Endothelial cell of umbilical vein (primary cell): ENCODE measurements at regions not wholly inside any gene's neighbourhood (a gene's known extent, or its start where the extent isn't known, plus 50 kb on each side); places are given as distances from the start of the nearest gene placed in this dataset.

Source experiments
- BruUV-seq: library from RNA; stranded (reverse); fragments of 400-500 nt; replicated peaks from 2 replicates; lab custom pipeline; 2021; lab: Mats Ljungman, UMichigan
- CTCF ChIA-PET: fragments of 300-600, 350-600 bp; sonication (Branson Sonifier 250); formaldehyde crosslinking; loops from one replicate; lab custom pipeline; 2021; ENCODE audit warnings: antibody characterized with exemption, inconsistent platforms; lab: Charles Lee
- POLR2A ChIA-PET: fragments of 300-600, 350-600 bp; sonication (Branson Sonifier 250); formaldehyde crosslinking; loops from one replicate; lab custom pipeline; 2021; ENCODE audit warnings: antibody characterized with exemption, inconsistent platforms; lab: Charles Lee
- DNase-seq: peaks from one replicate; pipeline ENCODE4 v3.0.0-alpha.2; 2011; ENCODE audit warnings: low read depth, low spot score
- FAIRE-seq: peaks from 2 replicates; lab custom pipeline; 2011; peaks lifted over from hg19 to GRCh38; lab: Jason Lieb, UNC
- H2AFZ ChIP-seq: 2 replicates; pipeline ENCODE4 v1.6.0; 2012; ENCODE audit warnings: low read depth, low read length, control low read depth, inconsistent platforms
- H3K27ac ChIP-seq: 2 replicates; pipeline ENCODE4 v1.5.1; 2011; ENCODE audit warnings: low read depth, mild to moderate bottlenecking, control low read depth, low read length, moderate library complexity; ENCODE audit not compliant: insufficient read depth
- H3K27me3 ChIP-seq, 2 experiments: 2 replicates each; pipeline versions ENCODE4 v1.6.0 to v1.6.1; 2011; ENCODE audit warnings: low read length in 2 of 2, mixed read lengths in 1 of 2; ENCODE audit not compliant: control insufficient read depth in 2 of 2, insufficient read depth in 2 of 2
- H3K36me3 ChIP-seq, 2 experiments: 2 replicates in 1 of 2; 3 replicates in 1 of 2; pipeline ENCODE4 v1.5.1; 2011; ENCODE audit warnings: low read length in 2 of 2, mild to moderate bottlenecking in 1 of 2, moderate library complexity in 1 of 2; ENCODE audit not compliant: control insufficient read depth in 2 of 2, insufficient read depth in 2 of 2; ENCODE audit errors: extremely low read depth in 1 of 2
- H3K4me1 ChIP-seq: 3 replicates; pipeline ENCODE4 v1.5.1; 2011; ENCODE audit warnings: mild to moderate bottlenecking, low read length; ENCODE audit not compliant: control insufficient read depth, insufficient read depth; ENCODE audit errors: extremely low read depth
- H3K4me2 ChIP-seq: 2 replicates; pipeline ENCODE4 v1.6.1; 2011; ENCODE audit warnings: low read length, control low read depth, mixed read lengths; ENCODE audit not compliant: insufficient read depth
- H3K4me3 ChIP-seq, 3 experiments: fragments of 200-600 bp in 1 of 3; sonication (generic), shearing (Covaris generic) in 1 of 3; replicated peaks in 1 of 3; 2 replicates each; pipeline ENCODE4 v1.5.1; 2011 to 2016; ENCODE audit warnings: control low read depth in 3 of 3, low read length in 3 of 3, mild to moderate bottlenecking in 2 of 3, inconsistent platforms in 1 of 3, low read depth in 1 of 3, moderate library complexity in 1 of 3; ENCODE audit not compliant: insufficient read depth in 1 of 3
- H3K79me2 ChIP-seq: 2 replicates; pipeline ENCODE4 v1.6.0; 2012; ENCODE audit warnings: low read length, inconsistent platforms; ENCODE audit not compliant: control insufficient read depth, insufficient read depth
- H3K9ac ChIP-seq: replicated peaks from 2 replicates; pipeline ENCODE3; 2011; ENCODE audit warnings: low read length, control low read depth; ENCODE audit not compliant: insufficient read depth; ENCODE audit errors: extremely low read depth
- H3K9me1 ChIP-seq: replicated peaks from 3 replicates; pipeline ENCODE4 v1.6.0; 2011; ENCODE audit warnings: mild to moderate bottlenecking, low read length; ENCODE audit not compliant: control insufficient read depth, insufficient read depth; ENCODE audit errors: extremely low read depth
- H3K9me3 ChIP-seq: replicated peaks from 2 replicates; pipeline ENCODE4 v1.5.1; 2012; ENCODE audit warnings: low read length, inconsistent platforms; ENCODE audit not compliant: control insufficient read depth, insufficient read depth
- H4K20me1 ChIP-seq: replicated peaks from 2 replicates; pipeline ENCODE3; 2011; ENCODE audit warnings: mild to moderate bottlenecking, low read length; ENCODE audit not compliant: control insufficient read depth, insufficient read depth; ENCODE audit errors: extremely low read depth
- EZH2 ChIP-seq: IDR thresholded peaks from 2 replicates; pipeline ENCODE4 v1.6.1; 2012; ENCODE audit warnings: borderline replicate concordance, low read depth, mild to moderate bottlenecking, moderate library complexity, low read length, inconsistent platforms; ENCODE audit not compliant: severe bottlenecking
- GATA2 ChIP-seq: IDR thresholded peaks from 2 replicates; pipeline ENCODE4 v1.7.0; 2011; ENCODE audit warnings: low read depth, mild to moderate bottlenecking, moderate library complexity, mixed read lengths, low read length; ENCODE audit not compliant: insufficient read length, insufficient read depth
- POLR2A ChIP-seq: IDR thresholded peaks from 2 replicates; pipeline ENCODE4 v1.6.1; 2012; ENCODE audit warnings: low read depth, mild to moderate bottlenecking, control low read depth, low read length
- dilution Hi-C: fragments of 300-500 bp; cut with MboI; formaldehyde crosslinking; loops from one replicate; pipeline ENCODE4 v1.15.0; 2019; ENCODE audit warnings: low sequenced_read_pairs; ENCODE audit not compliant: extremely low pct_ligation_motif_present
- intact Hi-C: fragments of 100-400 bp; cut with micrococcal nuclease; formaldehyde crosslinking; loops from one replicate; pipeline ENCODE4 v1.10.0; 2022
- TF ChIP-seq, protein P1 (sequence below), 2 donors: IDR thresholded peaks; 1 replicate in 1 of 2; 2 replicates in 1 of 2; pipeline ENCODE4 v1.5.1; 2011; ENCODE audit warnings: low read length in 2 of 2, mild to moderate bottlenecking in 2 of 2, moderate library complexity in 2 of 2, control low read depth in 1 of 2, inconsistent platforms in 1 of 2, low read depth in 1 of 2; ENCODE audit not compliant: insufficient read depth in 1 of 2; ENCODE audit errors: extremely low read depth in 1 of 2
- TF ChIP-seq, protein P2 (sequence below): IDR thresholded peaks from 2 replicates; pipeline ENCODE4 v1.6.1; 2011; ENCODE audit not compliant: insufficient read depth, insufficient read length

DNA sequence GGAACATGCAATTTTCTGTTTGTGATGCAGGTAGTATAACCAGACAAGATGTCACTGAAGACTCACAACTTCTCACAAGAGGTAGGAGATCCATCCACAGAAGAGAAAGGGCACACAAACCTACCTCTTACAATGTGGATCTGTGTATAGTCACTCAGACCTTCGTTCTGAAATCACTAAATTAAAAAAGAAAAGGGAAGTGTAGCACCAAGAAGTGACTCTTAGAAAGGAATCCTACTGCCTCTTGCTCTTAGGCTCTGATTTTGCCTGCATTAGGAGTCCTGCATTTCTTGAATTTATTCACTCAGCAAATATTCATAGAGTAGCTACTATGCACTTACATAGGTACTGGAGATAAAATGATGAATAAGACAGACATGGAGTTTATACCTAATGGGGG is 347.6 kb downstream of the BMP4 start:
- DNase-seq (no peak), FAIRE-seq (no peak)
- Histone ChIP-seq H3K27ac (no peak overlapping the region), H3K4me3 (no peak overlapping the region), H3K9ac (no peak overlapping the region), H4K20me1 (no peaks in the 10 kb centered on the region), H2AFZ (no peak overlapping the region), H3K4me1 (no peaks in the 10 kb centered on the region), H3K27me3 (peaks cover 1 to 2% of the 10 kb centered on the region in 2 experiments), H3K9me3 (no peaks in the 10 kb centered on the region), H3K79me2 (no peaks in the 10 kb centered on the region), H3K36me3 (no peaks in the 10 kb centered on the region), H3K4me2 (no peak overlapping the region), H3K9me1 (no peaks in the 10 kb centered on the region)
- ChIA-PET POLR2A (interaction anchor here (0.8 kb wide), 1 partner anchor 27 kb away, joined by 3 read pairs; no protein-coding TSS in a partner anchor), CTCF (interaction anchor here (1.1 to 1.4 kb wide), 2 partner anchors 11 to 313 kb away, joined by 3 to 4 read pairs; no protein-coding TSS in a partner anchor)
- intact Hi-C loops (no loop called here), dilution Hi-C loops (no loop called here)
- BruUV-seq: no TSS peak
- no peak for TF ChIP-seq EZH2
- no peak for TF ChIP-seq GATA2
- TF ChIP-seq POLR2A: no peak
- TF ChIP-seq, protein P1, sequence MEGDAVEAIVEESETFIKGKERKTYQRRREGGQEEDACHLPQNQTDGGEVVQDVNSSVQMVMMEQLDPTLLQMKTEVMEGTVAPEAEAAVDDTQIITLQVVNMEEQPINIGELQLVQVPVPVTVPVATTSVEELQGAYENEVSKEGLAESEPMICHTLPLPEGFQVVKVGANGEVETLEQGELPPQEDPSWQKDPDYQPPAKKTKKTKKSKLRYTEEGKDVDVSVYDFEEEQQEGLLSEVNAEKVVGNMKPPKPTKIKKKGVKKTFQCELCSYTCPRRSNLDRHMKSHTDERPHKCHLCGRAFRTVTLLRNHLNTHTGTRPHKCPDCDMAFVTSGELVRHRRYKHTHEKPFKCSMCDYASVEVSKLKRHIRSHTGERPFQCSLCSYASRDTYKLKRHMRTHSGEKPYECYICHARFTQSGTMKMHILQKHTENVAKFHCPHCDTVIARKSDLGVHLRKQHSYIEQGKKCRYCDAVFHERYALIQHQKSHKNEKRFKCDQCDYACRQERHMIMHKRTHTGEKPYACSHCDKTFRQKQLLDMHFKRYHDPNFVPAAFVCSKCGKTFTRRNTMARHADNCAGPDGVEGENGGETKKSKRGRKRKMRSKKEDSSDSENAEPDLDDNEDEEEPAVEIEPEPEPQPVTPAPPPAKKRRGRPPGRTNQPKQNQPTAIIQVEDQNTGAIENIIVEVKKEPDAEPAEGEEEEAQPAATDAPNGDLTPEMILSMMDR (IDR thresholded peaks at IDR 0.05; ENCODE audit: extremely low read depth in 1 of 2, insufficient read depth in 1 of 2, low read depth in 1 of 2, low read length in 2 of 2): no peak

DNA sequence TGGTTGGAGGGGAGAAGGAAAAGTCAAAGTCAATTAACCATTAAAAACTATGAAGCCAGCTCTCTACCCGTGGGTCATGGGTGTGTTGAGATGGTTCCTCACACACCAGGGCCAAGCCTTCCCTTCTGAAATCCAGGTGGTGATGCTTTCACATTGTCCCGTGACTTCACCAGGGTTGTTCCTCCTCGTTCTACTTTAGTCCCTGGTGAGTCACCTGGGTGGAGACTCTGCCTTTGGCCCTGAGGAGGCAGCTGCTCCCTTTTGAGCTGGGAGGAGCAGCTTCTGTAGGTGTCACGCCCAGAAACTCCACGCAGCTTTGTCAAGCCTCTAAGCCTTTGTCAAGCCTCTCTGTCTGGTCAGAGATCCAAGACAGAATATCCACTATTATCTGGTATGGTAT is 348.3 kb downstream of the BMP4 start:
- H3K27ac ChIP-seq: no peak overlapping the region
- H2AFZ ChIP-seq: no peak overlapping the region
- no peaks in the 10 kb centered on the region for H3K79me2 ChIP-seq
- no peaks in the 10 kb centered on the region for H3K9me1 ChIP-seq
- CTCF ChIA-PET: no interaction called here
- no peak for FAIRE-seq
- no peak overlapping the region for H3K4me2 ChIP-seq
- no peaks in the 10 kb centered on the region for H3K9me3 ChIP-seq
- H3K27me3 ChIP-seq: peaks cover 1 to 2% of the 10 kb centered on the region in 2 experiments
- H3K4me3 ChIP-seq: no peak overlapping the region
- no peaks in the 10 kb centered on the region for H3K36me3 ChIP-seq
- TF ChIP-seq, protein P1 (IDR thresholded peaks at IDR 0.05; ENCODE audit: extremely low read depth in 1 of 2, insufficient read depth in 1 of 2, low read depth in 1 of 2, low read length in 2 of 2): no peak
- TF ChIP-seq, protein P2, sequence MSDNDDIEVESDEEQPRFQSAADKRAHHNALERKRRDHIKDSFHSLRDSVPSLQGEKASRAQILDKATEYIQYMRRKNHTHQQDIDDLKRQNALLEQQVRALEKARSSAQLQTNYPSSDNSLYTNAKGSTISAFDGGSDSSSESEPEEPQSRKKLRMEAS: no peak
- no peak for DNase-seq
- intact Hi-C loops: no loop called here
- dilution Hi-C loops: no loop called here
- no peak overlapping the region for H3K9ac ChIP-seq
- no peaks in the 10 kb centered on the region for H3K4me1 ChIP-seq
- POLR2A ChIA-PET: no interaction called here
- BruUV-seq: no TSS peak
- H4K20me1 ChIP-seq: no peaks in the 10 kb centered on the region
